HAP-1 (cell line): ENCODE measurements at regions not wholly inside any gene's neighbourhood (a gene's known extent, or its start where the extent isn't known, plus 50 kb on each side); places are given as distances from the start of the nearest gene placed in this dataset.

Experiments used
- DNase-seq, 2 experiments: peaks; one replicate each; pipeline ENCODE4 v3.0.0-alpha.2; 2016 to 2020; ENCODE audit warnings: low spot score in 2 of 2
- H3K27me3 ChIP-seq: fragments of 250-450 bp; sonication (Bioruptor Pico); 2 replicates; pipeline ENCODE4 v1.5.1; 2020; ENCODE audit warnings: low read depth, mild to moderate bottlenecking, moderate library complexity
- H3K36me3 ChIP-seq: fragments of 250-450 bp; sonication (Bioruptor Pico); replicated peaks from 2 replicates; pipeline ENCODE4 v1.5.1; 2020; ENCODE audit warnings: mild to moderate bottlenecking
- H3K4me1 ChIP-seq: fragments of 250-450 bp; sonication (Bioruptor Pico); 2 replicates; pipeline ENCODE4 v1.5.1; 2020; ENCODE audit warnings: mild to moderate bottlenecking
- H3K4me3 ChIP-seq: fragments of 250-450 bp; sonication (Bioruptor Pico); 2 replicates; pipeline ENCODE4 v1.5.1; 2020; ENCODE audit warnings: mild to moderate bottlenecking, moderate library complexity
- H3K9me3 ChIP-seq: fragments of 250-450 bp; sonication (Bioruptor Pico); 2 replicates; pipeline ENCODE4 v1.5.1; 2020; ENCODE audit warnings: mild to moderate bottlenecking, moderate library complexity
- in situ Hi-C: fragments of 300-500 bp; cut with MboI; formaldehyde crosslinking; loops from 3 replicates; pipeline ENCODE4 v1.14.3; 2020; ENCODE audit warnings: low sequenced_read_pairs, inconsistent platforms, mixed read lengths

DNA sequence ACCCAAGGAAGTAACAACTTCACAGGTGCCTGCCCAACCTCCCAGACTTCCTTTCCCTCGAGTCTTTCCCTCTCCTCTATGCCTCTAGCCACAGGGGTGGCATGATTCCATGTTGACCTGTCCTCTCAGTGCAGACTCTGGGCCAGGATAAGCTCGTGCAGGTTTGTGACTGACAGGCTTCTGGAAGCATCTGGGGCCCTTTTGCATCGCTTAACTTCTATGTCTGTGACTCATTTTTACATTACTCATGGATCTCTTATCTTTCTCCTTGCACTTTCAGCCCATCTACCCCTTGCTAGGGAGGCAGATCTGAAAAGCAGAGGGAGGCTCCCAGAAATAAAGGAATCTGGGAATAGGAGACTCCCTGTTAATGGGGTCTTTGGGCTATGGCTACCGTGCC lies 98.5 kb upstream of the RIOK3 start:
- Histone ChIP-seq H3K4me3 (no peak overlapping the region), H3K9me3 (no peaks in the 10 kb centered on the region), H3K36me3 (no peaks in the 10 kb centered on the region), H3K27me3 (no peaks in the 10 kb centered on the region), H3K4me1 (no peaks in the 10 kb centered on the region)
- no peak for DNase-seq
- in situ Hi-C loops, result no loop called here

DNA sequence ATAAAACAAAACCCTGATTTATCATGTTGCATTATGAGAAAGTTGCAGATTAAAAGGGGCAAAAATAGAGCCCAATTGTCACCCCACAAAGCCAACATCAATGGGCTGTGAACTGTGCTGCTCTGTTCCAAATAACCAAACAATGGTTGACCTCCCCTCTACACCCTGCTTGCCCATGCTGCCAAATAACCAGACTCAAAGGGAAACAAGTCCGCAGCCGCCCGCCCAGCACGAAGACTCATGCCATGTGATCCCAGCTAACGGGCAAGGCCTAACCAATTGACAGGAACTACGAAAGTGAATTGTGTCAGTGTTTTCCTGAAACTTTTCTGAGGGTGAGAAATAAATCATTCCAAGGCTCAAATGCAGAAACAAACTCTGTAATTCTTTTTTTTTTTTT lies 97.9 kb upstream of the RIOK3 start:
- DNase-seq, result no peak
- H3K4me1 ChIP-seq, result no peaks in the 10 kb centered on the region
- H3K27me3 ChIP-seq, result no peaks in the 10 kb centered on the region
- no peaks in the 10 kb centered on the region for H3K9me3 ChIP-seq
- in situ Hi-C loops, result no loop called here
- no peaks in the 10 kb centered on the region for H3K36me3 ChIP-seq
- H3K4me3 ChIP-seq, result no peak overlapping the region

DNA sequence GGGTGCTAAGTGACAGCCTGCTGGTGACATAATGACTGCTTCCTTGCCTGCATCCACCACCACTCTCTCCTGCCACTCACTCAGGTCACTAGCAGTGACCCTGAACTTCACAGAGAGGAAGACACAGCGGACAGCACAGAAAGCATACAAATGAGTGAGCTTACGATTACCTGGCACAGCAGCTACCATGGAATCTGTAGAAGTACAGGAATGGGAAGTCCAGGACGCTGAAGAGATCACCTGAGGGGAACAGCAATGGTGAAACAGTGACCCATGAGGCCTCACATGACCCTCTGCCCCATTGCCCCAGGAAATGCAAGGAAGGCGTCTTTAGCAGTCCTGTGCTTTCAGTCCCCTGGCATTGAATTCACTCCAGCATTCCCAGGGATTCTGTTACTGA lies 96.7 kb upstream of the RIOK3 start:
- in situ Hi-C loops, result no loop called here
- H3K4me1 ChIP-seq, result no peaks in the 10 kb centered on the region
- no peak for DNase-seq

GRCh38 chr18:23356915-23357601 lies 96.0 kb upstream of the RIOK3 start:
- H3K4me3 ChIP-seq, result no peak overlapping the region
- in situ Hi-C loops, result no loop called here
- DNase-seq, result peak in 1 of 2 experiments; percentile 7
- H3K9me3 ChIP-seq, result no peaks in the 10 kb centered on the region
- no peaks in the 10 kb centered on the region for H3K4me1 ChIP-seq
- H3K27me3 ChIP-seq, result no peaks in the 10 kb centered on the region
- H3K36me3 ChIP-seq, result no peaks in the 10 kb centered on the region

More for the DNA sequence above, 96.7 kb upstream of the RIOK3 start:
- Histone ChIP-seq H3K36me3 (no peaks in the 10 kb centered on the region), H3K9me3 (no peaks in the 10 kb centered on the region), H3K27me3 (no peaks in the 10 kb centered on the region), H3K4me3 (no peak overlapping the region)

DNA sequence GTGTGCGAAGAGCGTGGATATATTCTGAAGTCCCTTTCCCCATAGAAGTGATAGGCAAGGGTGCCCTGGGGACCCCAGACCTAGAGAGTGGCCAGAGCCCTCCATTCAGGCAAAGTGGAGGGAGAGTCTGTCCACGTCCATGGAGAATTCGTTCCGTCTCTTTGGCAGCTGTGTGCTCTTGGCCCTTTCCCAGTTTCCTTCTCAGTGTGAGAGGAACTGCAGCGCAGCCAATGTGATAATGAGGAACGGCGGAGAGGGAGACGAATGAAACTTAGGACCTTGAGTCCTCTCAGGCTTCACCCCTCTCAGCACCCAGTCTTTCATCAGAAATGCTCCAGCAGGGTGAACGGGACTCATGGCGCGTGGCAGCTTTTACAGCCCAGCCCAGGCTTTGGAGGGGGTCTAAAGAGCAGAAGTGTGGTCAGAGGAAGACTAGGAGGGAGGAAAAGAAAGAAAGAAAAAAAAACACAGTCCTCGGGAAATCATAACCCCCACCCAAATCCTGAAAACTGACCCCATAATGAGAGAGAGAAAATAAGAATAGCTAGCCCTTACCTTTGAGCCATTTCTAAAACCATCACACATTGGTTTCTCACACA lies 95.0 kb upstream of the RIOK3 start:
- Histone ChIP-seq H3K36me3 (no peaks in the 10 kb centered on the region), H3K9me3 (no peaks in the 10 kb centered on the region), H3K27me3 (no peaks in the 10 kb centered on the region), H3K4me3 (no peak overlapping the region), H3K4me1 (no peaks in the 10 kb centered on the region)
- no peak for DNase-seq
- in situ Hi-C loops, result no loop called here

DNA sequence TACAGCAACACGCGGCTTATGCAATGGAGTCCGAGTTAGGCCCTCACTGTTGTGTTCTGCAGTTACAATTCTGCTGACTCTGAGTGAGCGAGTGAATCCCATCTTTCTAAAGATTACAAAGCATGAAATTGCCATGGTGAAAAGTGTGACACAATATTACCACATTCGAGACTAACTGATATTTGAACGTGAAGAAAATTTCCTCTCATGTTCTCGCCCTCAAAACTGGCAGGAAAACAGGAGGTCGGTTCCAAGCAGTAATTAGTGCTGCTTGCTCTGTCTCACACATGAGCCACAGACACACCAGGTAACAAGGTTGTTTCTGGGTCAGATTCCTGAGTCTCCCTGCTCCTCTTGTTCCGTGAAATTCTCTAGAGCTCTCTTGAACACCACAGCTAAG lies 93.7 kb upstream of the RIOK3 start:
- H3K27me3 ChIP-seq, result no peaks in the 10 kb centered on the region
- no peaks in the 10 kb centered on the region for H3K36me3 ChIP-seq
- H3K4me1 ChIP-seq, result no peaks in the 10 kb centered on the region
- in situ Hi-C loops, result no loop called here
- H3K4me3 ChIP-seq, result no peak overlapping the region
- H3K9me3 ChIP-seq, result no peaks in the 10 kb centered on the region
- no peak for DNase-seq

DNA sequence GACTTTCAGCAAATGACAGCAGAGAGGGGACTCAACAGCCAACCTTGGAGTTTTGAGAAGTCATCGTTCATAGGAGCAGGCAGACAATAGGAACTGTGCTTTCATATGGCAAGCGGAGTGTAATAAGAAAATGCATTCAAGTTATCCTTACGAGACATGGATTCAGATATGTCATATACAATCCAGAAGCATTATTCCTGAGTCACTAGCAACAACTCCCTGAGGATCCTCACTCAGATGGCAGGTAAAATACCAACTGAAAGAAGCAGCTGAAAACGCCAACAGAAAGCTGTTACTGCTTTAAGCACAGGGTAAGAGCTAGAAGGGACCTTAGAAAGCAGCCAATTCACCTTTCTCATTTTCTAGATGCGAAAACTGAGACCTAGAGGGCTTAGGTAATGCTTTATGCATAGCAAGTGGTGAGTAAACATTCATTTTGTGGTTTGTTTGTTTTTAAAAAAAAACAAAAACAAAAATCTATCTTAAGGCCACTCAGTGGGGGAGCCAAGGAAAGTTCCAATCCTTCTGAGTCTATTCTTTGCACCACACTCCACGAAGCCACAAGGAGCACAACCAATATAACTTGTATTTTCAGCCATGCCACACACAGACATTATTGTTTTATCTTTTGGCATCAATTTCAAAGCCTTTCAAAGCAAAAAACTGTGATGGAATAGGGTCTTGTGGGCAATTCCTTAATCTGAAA lies 89.1 kb upstream of the RIOK3 start:
- in situ Hi-C loops, result no loop called here
- no peaks in the 10 kb centered on the region for H3K9me3 ChIP-seq
- no peak for DNase-seq
- H3K4me1 ChIP-seq, result no peaks in the 10 kb centered on the region
- H3K36me3 ChIP-seq, result no peaks in the 10 kb centered on the region
- H3K27me3 ChIP-seq, result no peaks in the 10 kb centered on the region
- H3K4me3 ChIP-seq, result no peak overlapping the region

DNA sequence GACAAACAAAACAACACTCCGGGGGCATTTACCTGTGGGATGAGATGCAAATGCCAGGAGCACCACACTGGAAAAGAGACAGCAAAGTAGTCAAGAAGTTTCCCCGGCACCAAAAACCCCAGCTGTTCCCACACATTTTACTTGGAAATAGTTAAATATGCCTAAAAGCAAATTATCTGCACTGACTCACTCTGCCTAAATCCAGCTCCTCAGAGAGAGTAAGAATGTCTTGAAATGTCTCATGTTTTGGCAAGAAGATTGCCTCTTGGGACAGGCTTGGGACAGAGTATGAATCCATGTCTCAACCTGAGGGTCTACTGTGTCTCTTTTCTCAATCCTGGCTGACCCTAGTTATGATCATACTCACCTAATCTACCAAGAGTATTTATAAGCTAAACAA lies 87.5 kb upstream of the RIOK3 start:
- Histone ChIP-seq H3K9me3 (no peaks in the 10 kb centered on the region), H3K27me3 (no peaks in the 10 kb centered on the region), H3K4me3 (no peak overlapping the region), H3K36me3 (no peaks in the 10 kb centered on the region), H3K4me1 (no peaks in the 10 kb centered on the region)
- DNase-seq, result no peak
- in situ Hi-C loops, result no loop called here

- Histone ChIP-seq H3K27me3 (no peaks in the 10 kb centered on the region), H3K36me3 (no peaks in the 10 kb centered on the region), H3K4me3 (no peak overlapping the region), H3K9me3 (no peaks in the 10 kb centered on the region), H3K4me1 (no peaks in the 10 kb centered on the region)
- in situ Hi-C loops, result no loop called here
- no peak for DNase-seq
Measured at GRCh38 chr18:23369266-23369665, 83.8 kb upstream of the RIOK3 start.

DNA sequence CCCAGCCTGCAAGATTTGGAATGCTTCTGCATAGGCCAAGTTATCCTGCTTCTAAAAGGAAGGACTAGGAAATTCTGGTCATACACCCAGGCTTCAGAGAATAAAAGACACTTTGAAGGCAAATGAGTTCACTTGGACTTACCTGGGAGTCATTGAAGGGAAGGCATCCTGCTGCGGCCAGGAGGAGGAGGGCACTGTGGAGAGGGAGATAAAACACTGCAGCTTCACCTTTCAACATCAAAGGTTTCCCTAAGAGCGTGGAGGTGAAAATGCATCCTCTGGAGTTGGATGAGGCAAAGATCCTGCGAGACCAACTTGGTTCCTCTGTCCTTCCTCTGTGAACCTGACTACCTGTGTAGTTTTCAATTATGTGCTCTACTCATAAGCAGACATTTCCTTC lies 79.5 kb upstream of the RIOK3 start:
- in situ Hi-C loops, result no loop called here

GRCh38 chr18:23377669-23378301 lies 75.3 kb upstream of the RIOK3 start:
- H3K9me3 ChIP-seq, result no peaks in the 10 kb centered on the region
- H3K4me3 ChIP-seq, result no peak overlapping the region
- in situ Hi-C loops, result loop anchor here (25.0 kb wide), 1 partner anchor 240 kb away; the partner anchor contains the start of gene CABLES1
- H3K27me3 ChIP-seq, result no peaks in the 10 kb centered on the region
- peaks cover 3% of the 10 kb centered on the region; the same call in 1 of the 2 replicates for H3K36me3 ChIP-seq
- H3K4me1 ChIP-seq, result no peaks in the 10 kb centered on the region; the same call in 1 of the 2 replicates
- no peak for DNase-seq

More for the DNA sequence above, 79.5 kb upstream of the RIOK3 start:
- DNase-seq, result no peak
- no peaks in the 10 kb centered on the region; the same call in 1 of the 2 replicates for H3K4me1 ChIP-seq
- H3K36me3 ChIP-seq, result no peaks in the 10 kb centered on the region; the same call in 1 of the 2 replicates
- no peak overlapping the region for H3K4me3 ChIP-seq
- no peaks in the 10 kb centered on the region for H3K9me3 ChIP-seq
- no peaks in the 10 kb centered on the region for H3K27me3 ChIP-seq

- DNase-seq, result no peak
- in situ Hi-C loops, result loop anchor here (25.0 kb wide), 1 partner anchor 241 kb away; the partner anchor contains the start of gene CABLES1
- peaks cover 3% of the 10 kb centered on the region; the same call in 1 of the 2 replicates for H3K36me3 ChIP-seq
- no peak overlapping the region for H3K4me3 ChIP-seq
- H3K27me3 ChIP-seq, result no peaks in the 10 kb centered on the region
- H3K9me3 ChIP-seq, result no peaks in the 10 kb centered on the region
- no peaks in the 10 kb centered on the region; the same call in 1 of the 2 replicates for H3K4me1 ChIP-seq
Measured at GRCh38 chr18:23378302-23378686, 74.8 kb upstream of the RIOK3 start.

GRCh38 chr18:23380001-23380550 lies 73.0 kb upstream of the RIOK3 start:
- DNase-seq, result no peak
- no peaks in the 10 kb centered on the region; the same call in 1 of the 2 replicates for H3K4me1 ChIP-seq
- in situ Hi-C loops, result loop anchor here (25.0 kb wide), 1 partner anchor 243 kb away; the partner anchor contains the start of gene CABLES1
- peaks cover 3% of the 10 kb centered on the region; the same call in 1 of the 2 replicates for H3K36me3 ChIP-seq
- H3K9me3 ChIP-seq, result no peaks in the 10 kb centered on the region
- no peak overlapping the region for H3K4me3 ChIP-seq
- H3K27me3 ChIP-seq, result no peaks in the 10 kb centered on the region
